GM23338 (cell line): ENCODE measurements at regions not wholly inside any gene's neighbourhood (a gene's known extent, or its start where the extent isn't known, plus 50 kb on each side); places are given as distances from the start of the nearest gene placed in this dataset.

Experiments
- ATAC-seq: fragments of 200-7000 bp; cut with Tn5 transposase; 3 replicates; pipeline ENCODE4 v1.9.1; 2020
- DNase-seq: peaks from one replicate; pipeline ENCODE4 v3.0.0-alpha.2; 2015; ENCODE audit warnings: low spot score
- H2AFZ ChIP-seq: fragments of 200-600 bp; sonication (generic); 2 replicates; pipeline ENCODE4 v1.8.0; 2016; ENCODE audit warnings: antibody characterized with exemption, mild to moderate bottlenecking, moderate library complexity
- H3F3A ChIP-seq: fragments of 200-600 bp; sonication (generic); replicated peaks from 2 replicates; pipeline ENCODE4 v1.8.0; 2017; ENCODE audit warnings: antibody characterized with exemption, mixed run types, low read depth
- H3K27ac ChIP-seq: fragments of 200-600 bp; sonication (generic); 2 replicates; pipeline ENCODE4 v1.6.1; 2016; ENCODE audit warnings: low read depth
- H3K27me3 ChIP-seq: fragments of 200-600 bp; sonication (generic); 2 replicates; pipeline ENCODE4 v1.8.0; 2016; ENCODE audit warnings: mild to moderate bottlenecking, mixed run types, moderate library complexity; ENCODE audit not compliant: insufficient read depth
- H3K36me3 ChIP-seq: fragments of 200-600 bp; sonication (generic); 2 replicates; pipeline ENCODE4 v1.8.0; 2016; ENCODE audit warnings: mild to moderate bottlenecking; ENCODE audit not compliant: insufficient read depth
- H3K4me1 ChIP-seq: fragments of 200-600 bp; sonication (generic); 2 replicates; pipeline ENCODE4 v1.8.0; 2016; ENCODE audit warnings: mild to moderate bottlenecking, moderate library complexity; ENCODE audit not compliant: insufficient read depth
- H3K4me2 ChIP-seq: fragments of 200-600 bp; sonication (generic); 2 replicates; pipeline ENCODE4 v1.7.1; 2017; ENCODE audit warnings: mixed run types
- H3K4me3 ChIP-seq: fragments of 200-600 bp; sonication (generic); 2 replicates; pipeline ENCODE4 v1.6.1; 2016; ENCODE audit warnings: mixed run types
- H3K79me2 ChIP-seq: fragments of 200-600 bp; sonication (generic); replicated peaks from 2 replicates; pipeline ENCODE4 v1.8.0; 2017; ENCODE audit warnings: mild to moderate bottlenecking; ENCODE audit not compliant: insufficient read depth
- H3K9me2 ChIP-seq: fragments of 200-600 bp; sonication (generic); 2 replicates; pipeline ENCODE4 v1.8.0; 2017; ENCODE audit not compliant: insufficient read depth
- H4K20me1 ChIP-seq: fragments of 200-600 bp; sonication (generic); replicated peaks from 2 replicates; pipeline ENCODE4 v1.8.0; 2017; ENCODE audit warnings: mild to moderate bottlenecking; ENCODE audit not compliant: insufficient read depth
- H3K27ac Mint-ChIP-seq: 2 replicates; pipeline ENCODE4 v1.8.0; 2020; ENCODE audit warnings: inconsistent platforms, mild to moderate bottlenecking, moderate library complexity, mixed read lengths
- H3K27me3 Mint-ChIP-seq: 3 replicates; pipeline ENCODE4 v1.8.0; 2022; ENCODE audit warnings: low read depth, mild to moderate bottlenecking, moderate library complexity, mixed read lengths, inconsistent platforms; ENCODE audit not compliant: insufficient read depth, poor library complexity
- H3K36me3 Mint-ChIP-seq: 3 replicates; pipeline ENCODE4 v1.8.0; 2021; ENCODE audit warnings: low read depth, mild to moderate bottlenecking, inconsistent platforms, moderate library complexity, mixed read lengths
- H3K4me1 Mint-ChIP-seq: 3 replicates; pipeline ENCODE4 v1.8.0; 2020; ENCODE audit warnings: mild to moderate bottlenecking, inconsistent platforms, mixed read lengths
- H3K4me3 Mint-ChIP-seq: 3 replicates; pipeline ENCODE4 v1.8.0; 2021; ENCODE audit warnings: moderate library complexity, mild to moderate bottlenecking, inconsistent platforms, mixed read lengths
- H3K9me3 Mint-ChIP-seq: 3 replicates; pipeline ENCODE4 v1.8.0; 2020; ENCODE audit warnings: moderate library complexity, mild to moderate bottlenecking, inconsistent platforms, mixed read lengths
- CREB1 ChIP-seq: fragments of 250-450 bp; sonication (Bioruptor Pico); IDR thresholded peaks from 2 replicates; pipeline ENCODE4 v1.5.0; 2020; ENCODE audit warnings: low read depth, mild to moderate bottlenecking, moderate library complexity
- ETS1 ChIP-seq: IDR thresholded peaks from 2 replicates; pipeline ENCODE4 v1.6.1; 2016; ENCODE audit warnings: antibody characterized with exemption
- EZH2 ChIP-seq: fragments of 200-600 bp; sonication (generic); IDR thresholded peaks from one replicate; pipeline ENCODE4 v1.8.0; 2017; ENCODE audit warnings: antibody characterized with exemption, mild to moderate bottlenecking, low read depth; ENCODE audit not compliant: unreplicated experiment
- EZH2phosphoT487 ChIP-seq: fragments of 200-600 bp; sonication (generic); IDR thresholded peaks from one replicate; pipeline ENCODE4 v1.8.1; 2018; ENCODE audit warnings: antibody characterized with exemption; ENCODE audit not compliant: unreplicated experiment
- JUNB ChIP-seq: IDR thresholded peaks from one replicate; pipeline ENCODE4 v1.6.1; 2016; ENCODE audit warnings: antibody characterized with exemption; ENCODE audit not compliant: unreplicated experiment
- NANOG ChIP-seq: IDR thresholded peaks from 2 replicates; pipeline ENCODE4 v1.6.1; 2016; ENCODE audit warnings: antibody characterized with exemption, borderline replicate concordance
- POLR2AphosphoS5 ChIP-seq: IDR thresholded peaks from 2 replicates; pipeline ENCODE4 v1.6.1; 2016; ENCODE audit warnings: antibody characterized with exemption, low read depth
- STAT1 ChIP-seq: IDR thresholded peaks from one replicate; pipeline ENCODE4 v1.6.1; 2016; ENCODE audit warnings: antibody characterized with exemption; ENCODE audit not compliant: unreplicated experiment
- ZNF114 ChIP-seq: fragments of 250-450 bp; sonication (Bioruptor Pico); IDR thresholded peaks from 2 replicates; pipeline ENCODE4 v1.5.0; 2020; ENCODE audit warnings: mild to moderate bottlenecking, moderate library complexity
- ZNF331 ChIP-seq: fragments of 250-450 bp; sonication (Bioruptor Pico); IDR thresholded peaks from 2 replicates; pipeline ENCODE4 v1.5.0; 2020; ENCODE audit warnings: low read depth, mild to moderate bottlenecking, moderate library complexity
- TF ChIP-seq, protein P1 (sequence below): IDR thresholded peaks from one replicate; pipeline ENCODE4 v1.6.1; 2018; ENCODE audit warnings: antibody characterized with exemption; ENCODE audit not compliant: unreplicated experiment
- TF ChIP-seq, protein P2 (sequence below), 2 experiments: fragments of 200-600 bp in 1 of 2; sonication (generic) in 1 of 2; conservative IDR thresholded peaks; 2 replicates each; pipeline versions ENCODE4 v1.5.1 to v1.6.1; 2016 to 2017; ENCODE audit warnings: antibody characterized with exemption in 2 of 2, low read depth in 2 of 2, mild to moderate bottlenecking in 2 of 2, moderate library complexity in 1 of 2

DNA sequence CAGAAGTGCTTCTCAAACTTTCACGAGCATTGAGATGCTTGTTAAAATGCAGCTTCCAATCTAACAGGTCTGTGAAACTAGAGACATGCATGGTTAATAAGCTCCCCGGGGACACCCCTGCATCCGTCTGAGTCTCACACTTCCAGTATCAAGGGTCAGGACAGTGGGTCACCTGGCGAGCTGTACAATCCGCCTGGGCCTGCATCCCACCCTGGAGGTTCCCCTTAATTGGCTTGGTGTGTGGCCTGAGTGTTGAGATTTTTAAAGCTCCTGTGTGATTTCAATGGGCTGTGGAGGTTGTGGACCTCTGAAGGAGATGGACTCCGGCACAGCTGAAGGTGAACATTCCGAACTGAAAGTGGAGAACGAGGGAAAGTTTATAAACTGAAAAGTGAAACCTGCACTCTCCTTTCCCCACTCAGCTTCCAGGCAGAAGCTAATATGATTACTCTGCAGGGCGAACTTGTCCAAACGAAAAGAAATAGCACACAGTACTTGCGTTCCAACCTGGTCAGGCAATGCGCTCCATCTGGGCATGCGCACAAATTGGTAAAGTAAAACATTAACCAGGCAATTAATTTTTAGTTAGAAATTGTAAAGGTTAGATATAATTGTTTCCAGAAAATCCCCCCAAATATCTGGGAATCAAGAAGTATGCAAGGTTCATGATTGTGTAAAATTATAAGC, 191.7 kb upstream of the ALKAL2 start (continued):
- TF ChIP-seq EZH2phosphoT487 = no peak
- TF ChIP-seq POLR2AphosphoS5 = no peak
- no peak for TF ChIP-seq CREB1 (CRISPR knock-in tag)
- TF ChIP-seq, protein P1, sequence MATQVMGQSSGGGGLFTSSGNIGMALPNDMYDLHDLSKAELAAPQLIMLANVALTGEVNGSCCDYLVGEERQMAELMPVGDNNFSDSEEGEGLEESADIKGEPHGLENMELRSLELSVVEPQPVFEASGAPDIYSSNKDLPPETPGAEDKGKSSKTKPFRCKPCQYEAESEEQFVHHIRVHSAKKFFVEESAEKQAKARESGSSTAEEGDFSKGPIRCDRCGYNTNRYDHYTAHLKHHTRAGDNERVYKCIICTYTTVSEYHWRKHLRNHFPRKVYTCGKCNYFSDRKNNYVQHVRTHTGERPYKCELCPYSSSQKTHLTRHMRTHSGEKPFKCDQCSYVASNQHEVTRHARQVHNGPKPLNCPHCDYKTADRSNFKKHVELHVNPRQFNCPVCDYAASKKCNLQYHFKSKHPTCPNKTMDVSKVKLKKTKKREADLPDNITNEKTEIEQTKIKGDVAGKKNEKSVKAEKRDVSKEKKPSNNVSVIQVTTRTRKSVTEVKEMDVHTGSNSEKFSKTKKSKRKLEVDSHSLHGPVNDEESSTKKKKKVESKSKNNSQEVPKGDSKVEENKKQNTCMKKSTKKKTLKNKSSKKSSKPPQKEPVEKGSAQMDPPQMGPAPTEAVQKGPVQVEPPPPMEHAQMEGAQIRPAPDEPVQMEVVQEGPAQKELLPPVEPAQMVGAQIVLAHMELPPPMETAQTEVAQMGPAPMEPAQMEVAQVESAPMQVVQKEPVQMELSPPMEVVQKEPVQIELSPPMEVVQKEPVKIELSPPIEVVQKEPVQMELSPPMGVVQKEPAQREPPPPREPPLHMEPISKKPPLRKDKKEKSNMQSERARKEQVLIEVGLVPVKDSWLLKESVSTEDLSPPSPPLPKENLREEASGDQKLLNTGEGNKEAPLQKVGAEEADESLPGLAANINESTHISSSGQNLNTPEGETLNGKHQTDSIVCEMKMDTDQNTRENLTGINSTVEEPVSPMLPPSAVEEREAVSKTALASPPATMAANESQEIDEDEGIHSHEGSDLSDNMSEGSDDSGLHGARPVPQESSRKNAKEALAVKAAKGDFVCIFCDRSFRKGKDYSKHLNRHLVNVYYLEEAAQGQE = no peak
- TF ChIP-seq, protein P2, sequence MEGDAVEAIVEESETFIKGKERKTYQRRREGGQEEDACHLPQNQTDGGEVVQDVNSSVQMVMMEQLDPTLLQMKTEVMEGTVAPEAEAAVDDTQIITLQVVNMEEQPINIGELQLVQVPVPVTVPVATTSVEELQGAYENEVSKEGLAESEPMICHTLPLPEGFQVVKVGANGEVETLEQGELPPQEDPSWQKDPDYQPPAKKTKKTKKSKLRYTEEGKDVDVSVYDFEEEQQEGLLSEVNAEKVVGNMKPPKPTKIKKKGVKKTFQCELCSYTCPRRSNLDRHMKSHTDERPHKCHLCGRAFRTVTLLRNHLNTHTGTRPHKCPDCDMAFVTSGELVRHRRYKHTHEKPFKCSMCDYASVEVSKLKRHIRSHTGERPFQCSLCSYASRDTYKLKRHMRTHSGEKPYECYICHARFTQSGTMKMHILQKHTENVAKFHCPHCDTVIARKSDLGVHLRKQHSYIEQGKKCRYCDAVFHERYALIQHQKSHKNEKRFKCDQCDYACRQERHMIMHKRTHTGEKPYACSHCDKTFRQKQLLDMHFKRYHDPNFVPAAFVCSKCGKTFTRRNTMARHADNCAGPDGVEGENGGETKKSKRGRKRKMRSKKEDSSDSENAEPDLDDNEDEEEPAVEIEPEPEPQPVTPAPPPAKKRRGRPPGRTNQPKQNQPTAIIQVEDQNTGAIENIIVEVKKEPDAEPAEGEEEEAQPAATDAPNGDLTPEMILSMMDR (conservative IDR thresholded peaks at IDR 0.05; ENCODE audit: low read depth in 2 of 2) = no peak
- no peak for TF ChIP-seq ETS1
- TF ChIP-seq STAT1 = no peak
- TF ChIP-seq EZH2 = no peak
- TF ChIP-seq ZNF331 (CRISPR knock-in tag) = no peak
- TF ChIP-seq NANOG = no peak

DNA sequence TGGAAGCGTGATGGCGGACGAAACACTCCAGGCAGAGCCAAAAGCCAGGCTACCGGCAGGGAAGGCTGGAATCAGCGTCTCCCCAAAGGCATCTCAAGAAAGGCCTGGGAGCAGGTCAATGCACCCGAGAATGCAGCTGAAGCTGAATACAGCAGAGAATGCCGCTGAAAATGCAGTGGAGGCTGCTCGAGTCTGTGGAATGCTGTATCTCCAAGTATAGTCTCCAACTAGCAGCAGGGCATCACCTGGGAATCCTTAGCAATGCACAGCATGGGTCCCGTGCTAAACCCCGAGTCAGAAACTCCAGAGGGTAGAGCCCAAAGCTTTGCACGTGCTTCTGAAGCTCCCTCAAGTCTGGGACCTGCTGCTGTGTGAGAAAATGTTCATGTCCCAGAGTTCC, 191.1 kb upstream of the ALKAL2 start:
- Histone ChIP-seq H3K4me3 (no peak overlapping the region), H3K9me2 (no peaks in the 10 kb centered on the region), H3K4me2 (no peak overlapping the region), H3F3A (no peaks in the 10 kb centered on the region), H3K27me3 (no peaks in the 10 kb centered on the region), H3K4me1 (no peaks in the 10 kb centered on the region), H2AFZ (peak overlapping the region; percentile 57), H3K79me2 (no peaks in the 10 kb centered on the region), H3K36me3 (no peaks in the 10 kb centered on the region), H4K20me1 (no peaks in the 10 kb centered on the region), H3K27ac (no peak overlapping the region)
- Mint-ChIP-seq H3K27ac (no peak overlapping the region), H3K4me1 (peaks cover 23% of the 10 kb centered on the region), H3K36me3 (no peaks in the 10 kb centered on the region), H3K9me3 (peaks cover 2% of the 10 kb centered on the region; the same call in 1 of the 3 replicates), H3K27me3 (peaks cover 2% of the 10 kb centered on the region), H3K4me3 (no peak overlapping the region)
- ATAC-seq (peak; percentile 78), DNase-seq (peak; percentile 58)
- TF ChIP-seq CREB1 (CRISPR knock-in tag) (no peak), STAT1 (no peak), EZH2 (no peak), ZNF114 (CRISPR knock-in tag) (no peak), EZH2phosphoT487 (no peak), JUNB (no peak), POLR2AphosphoS5 (no peak), NANOG (no peak), ETS1 (no peak), ZNF331 (CRISPR knock-in tag) (no peak)
- TF ChIP-seq, protein P2 (conservative IDR thresholded peaks at IDR 0.05; ENCODE audit: low read depth in 2 of 2) = no peak
- TF ChIP-seq, protein P1 = no peak
